A549 (cell line): ENCODE measurements at regions not wholly inside any gene's neighbourhood (a gene's known extent, or its start where the extent isn't known, plus 50 kb on each side); places are given as distances from the start of the nearest gene placed in this dataset.

Source experiments
- ATAC-seq, 2 experiments: fragments of 200-7000 bp in 1 of 2; fragments of >200 bp in 1 of 2; cut with Nextera tagmentation in 1 of 2; cut with Tn5 transposase in 1 of 2; 3 replicates each; pipeline versions ENCODE4 v1.8.0 to v1.9.1; 2018 to 2020; ENCODE audit warnings: mild to moderate bottlenecking in 1 of 2, moderate library complexity in 1 of 2
- CTCF ChIA-PET: fragments of 300-600 bp; sonication (Branson Sonifier 250); formaldehyde crosslinking; extraction: SDS; loops from one replicate; lab custom pipeline; 2021; ENCODE audit warnings: antibody characterized with exemption, inconsistent platforms; lab: Yijun Ruan, JAX
- POLR2A ChIA-PET: fragments of 350-600 bp; formaldehyde crosslinking; extraction: SDS; loops from one replicate; lab custom pipeline; 2021; ENCODE audit warnings: antibody characterized with exemption, inconsistent platforms; lab: Yijun Ruan, JAX
- DNase-seq, 2 experiments: peaks; one replicate each; pipeline versions ENCODE4 v3.0.0 to v3.0.0-alpha.2; 2011 to 2016; ENCODE audit warnings: low read depth in 1 of 2, low spot score in 1 of 2
- FAIRE-seq: peaks from 2 replicates; lab custom pipeline; 2011; peaks lifted over from hg19 to GRCh38; lab: Jason Lieb, UNC
- H3K27ac ChIP-seq, 2 experiments: fragments of >200 bp; sonication (Bioruptor Twin); formaldehyde crosslinking; 3 replicates each; pipeline ENCODE4 v1.5.1; 2016 to 2017
- H3K4me1 ChIP-seq: fragments of >200 bp; sonication (Bioruptor Twin); formaldehyde crosslinking; 3 replicates; pipeline ENCODE4 v1.6.1; 2016
- H3K4me2 ChIP-seq: fragments of >200 bp; sonication (Bioruptor Twin); formaldehyde crosslinking; 3 replicates; pipeline ENCODE4 v1.6.1; 2016
- H3K4me3 ChIP-seq: fragments of >200 bp; sonication (Bioruptor Twin); formaldehyde crosslinking; 3 replicates; pipeline ENCODE4 v1.5.1; 2016
- H3K9me3 ChIP-seq: fragments of >200 bp; sonication (Bioruptor Twin); formaldehyde crosslinking; 3 replicates; pipeline ENCODE4 v1.6.1; 2016
- BHLHE40 ChIP-seq: IDR thresholded peaks from 2 replicates; pipeline ENCODE4 v1.6.1; 2012; ENCODE audit warnings: low read depth, low read length, inconsistent platforms
- CBX2 ChIP-seq: fragments of 200-600 bp; sonication (generic); IDR thresholded peaks from 2 replicates; pipeline ENCODE4 v1.6.1; 2016; ENCODE audit warnings: low read depth, mild to moderate bottlenecking, borderline replicate concordance
- CTCF ChIP-seq: fragments of >200 bp; sonication (Bioruptor Twin); formaldehyde crosslinking; IDR thresholded peaks from 3 replicates; pipeline ENCODE4 v1.5.1; 2016
- EP300 ChIP-seq, 2 experiments: fragments of >200 bp; sonication (Bioruptor Twin); formaldehyde crosslinking; IDR thresholded peaks; 2 replicates in 1 of 2; 3 replicates in 1 of 2; pipeline ENCODE4 v1.6.1; 2016 to 2017
- ESRRA ChIP-seq: fragments of 150-350 bp; IDR thresholded peaks from 2 replicates; pipeline ENCODE4 v1.6.1; 2014; ENCODE audit warnings: mild to moderate bottlenecking, low read length, borderline replicate concordance
- FOSL2 ChIP-seq, 2 experiments: fragments of 450-650 bp in 1 of 2; fragments of >200 bp in 1 of 2; sonication (Bioruptor Twin) in 1 of 2; formaldehyde crosslinking; IDR thresholded peaks; 2 replicates each; pipeline versions ENCODE4 v1.5.0 to v1.6.1; 2016 to 2020; ENCODE audit warnings: mild to moderate bottlenecking in 1 of 2, moderate library complexity in 1 of 2
- FOXS1 ChIP-seq: fragments of 250-450 bp; sonication (Bioruptor Pico); IDR thresholded peaks from 2 replicates; pipeline ENCODE4 v1.5.0; 2020; ENCODE audit warnings: mild to moderate bottlenecking, moderate library complexity
- HEYL ChIP-seq: fragments of 250-450 bp; sonication (Bioruptor Pico); IDR thresholded peaks from 2 replicates; pipeline ENCODE4 v1.8.0; 2021; ENCODE audit warnings: mild to moderate bottlenecking, moderate library complexity
- HMGXB4 ChIP-seq: fragments of 250-450 bp; sonication (Bioruptor Pico); IDR thresholded peaks from 2 replicates; pipeline ENCODE4 v1.5.0; 2021; ENCODE audit warnings: mild to moderate bottlenecking, moderate library complexity, borderline replicate concordance
- HOXA7 ChIP-seq: fragments of 250-450 bp; sonication (Bioruptor Pico); IDR thresholded peaks from 2 replicates; pipeline ENCODE4 v1.5.0; 2020; ENCODE audit warnings: mild to moderate bottlenecking, moderate library complexity
- HOXB5 ChIP-seq: fragments of 250-450 bp; sonication (Bioruptor Pico); IDR thresholded peaks from 2 replicates; pipeline ENCODE4 v1.5.0; 2020; ENCODE audit warnings: mild to moderate bottlenecking, moderate library complexity
- KDM5A ChIP-seq: fragments of 200-600 bp; sonication (generic); IDR thresholded peaks from 2 replicates; pipeline ENCODE4 v1.6.1; 2016; ENCODE audit warnings: antibody characterized with exemption, mild to moderate bottlenecking
- MAFK ChIP-seq: fragments of 450-650 bp; IDR thresholded peaks from 2 replicates; pipeline ENCODE4 v1.6.1; 2014; ENCODE audit not compliant: partially characterized antibody
- MYC ChIP-seq: IDR thresholded peaks from 2 replicates; pipeline ENCODE4 v1.6.1; 2012; ENCODE audit warnings: mild to moderate bottlenecking, inconsistent platforms, low read length, improper control_type of control experiment, borderline replicate concordance
- NFE2L2 ChIP-seq: fragments of 150-350 bp; conservative IDR thresholded peaks from 2 replicates; pipeline ENCODE4 v1.6.1; 2014; ENCODE audit warnings: low read length
- PBX3 ChIP-seq: IDR thresholded peaks from 2 replicates; pipeline ENCODE4 v1.6.1; 2012
- PHF8 ChIP-seq: fragments of 200-600 bp; sonication (generic); IDR thresholded peaks from 2 replicates; pipeline ENCODE4 v1.6.1; 2016; ENCODE audit warnings: low read depth, mild to moderate bottlenecking, antibody characterized with exemption, moderate library complexity, borderline replicate concordance
- POLR2AphosphoS2 ChIP-seq: conservative IDR thresholded peaks from 2 replicates; pipeline ENCODE4 v1.6.1; 2012; ENCODE audit warnings: low read length, improper control_type of control experiment, inconsistent platforms
- RARB ChIP-seq: fragments of 250-450 bp; sonication (Bioruptor Pico); IDR thresholded peaks from 2 replicates; pipeline ENCODE4 v1.8.0; 2021; ENCODE audit warnings: mild to moderate bottlenecking, moderate library complexity
- SMC3 ChIP-seq: fragments of >200 bp; sonication (Bioruptor Twin); formaldehyde crosslinking; IDR thresholded peaks from 3 replicates; pipeline ENCODE4 v1.6.1; 2018; ENCODE audit warnings: inconsistent platforms
- SREBF2 ChIP-seq: fragments of 450-650 bp; IDR thresholded peaks from 2 replicates; pipeline ENCODE4 v1.6.1; 2014; ENCODE audit warnings: mild to moderate bottlenecking, moderate library complexity
- TFCP2L1 ChIP-seq: fragments of 250-450 bp; sonication (Bioruptor Pico); IDR thresholded peaks from 2 replicates; pipeline ENCODE4 v1.5.0; 2021; ENCODE audit warnings: mild to moderate bottlenecking
- USF2 ChIP-seq: fragments of 450-650 bp; IDR thresholded peaks from 2 replicates; pipeline ENCODE4 v1.6.1; 2014; ENCODE audit warnings: antibody characterized with exemption
- ZFP36 ChIP-seq: fragments of 450-650 bp; IDR thresholded peaks from 2 replicates; pipeline ENCODE4 v1.6.1; 2014; ENCODE audit warnings: borderline replicate concordance; ENCODE audit not compliant: partially characterized antibody
- whole genome bisulfite sequencing: methylation state at CpG from one replicate; pipeline ENCODE4 v1.1.6; 2017; ENCODE audit errors: missing lambda C conversion rate; 5-methylcytosine and 5-hydroxymethylcytosine counted together
- TF ChIP-seq, protein P1 (sequence below): fragments of >200 bp; sonication (Bioruptor Twin); formaldehyde crosslinking; IDR thresholded peaks from 2 replicates; pipeline ENCODE4 v1.6.1; 2016

DNA sequence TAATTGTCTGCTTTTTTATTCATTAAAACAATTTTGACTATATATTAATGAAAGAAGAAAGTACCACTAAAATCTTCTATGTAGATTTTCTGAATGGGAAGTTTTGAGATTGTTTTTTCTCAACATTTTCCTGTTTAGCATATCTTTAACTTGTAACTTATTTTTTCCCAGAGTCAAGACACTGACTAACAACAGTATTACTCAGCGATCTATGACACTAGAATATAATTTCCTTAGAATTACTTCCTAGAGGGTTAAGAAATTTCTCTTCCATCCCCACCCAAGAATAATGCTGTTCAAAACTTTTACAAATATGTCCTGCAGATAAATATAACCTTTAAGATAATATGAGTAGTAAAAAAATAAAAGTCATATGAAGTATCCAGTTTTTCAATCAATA is 218.2 kb upstream of the NR5A2 start:
- FAIRE-seq (no peak), DNase-seq (no peak), ATAC-seq (no peak)
- Histone ChIP-seq H3K4me1 (peaks cover 32% of the 10 kb centered on the region), H3K9me3 (no peaks in the 10 kb centered on the region), H3K27ac (peak overlapping the region; percentile 52 to 72; a peak in 5 of 6 replicates), H3K4me3 (no peak overlapping the region)
- WGBS, result 23% methylated on average over 1 of the region's 1 CpG
- POLR2A ChIA-PET, result no interaction called here
- CTCF ChIA-PET, result no interaction called here
- TF ChIP-seq NFE2L2 (no peak), TFCP2L1 (no peak), FOXS1 (CRISPR knock-in tag) (no peak), BHLHE40 (no peak), HOXB5 (no peak), EP300 (IDR thresholded peaks at IDR 0.05) (no peak), POLR2AphosphoS2 (no peak), SMC3 (no peak), ESRRA (no peak), CTCF (no peak), MYC (no peak), HMGXB4 (CRISPR knock-in tag) (no peak), CBX2 (no peak), PHF8 (no peak), USF2 (no peak), HOXA7 (no peak), FOSL2 (IDR thresholded peaks at IDR 0.05) (no peak), FOSL2 (CRISPR knock-in tag; IDR thresholded peaks at IDR 0.05) (no peak)
- TF ChIP-seq, protein P1, sequence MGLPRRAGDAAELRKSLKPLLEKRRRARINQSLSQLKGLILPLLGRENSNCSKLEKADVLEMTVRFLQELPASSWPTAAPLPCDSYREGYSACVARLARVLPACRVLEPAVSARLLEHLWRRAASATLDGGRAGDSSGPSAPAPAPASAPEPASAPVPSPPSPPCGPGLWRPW, result no peak
- TF ChIP-seq, all 56 proteins: peak for 0
- H3K4me2 ChIP-seq, result peak overlapping the region; percentile 40

DNA sequence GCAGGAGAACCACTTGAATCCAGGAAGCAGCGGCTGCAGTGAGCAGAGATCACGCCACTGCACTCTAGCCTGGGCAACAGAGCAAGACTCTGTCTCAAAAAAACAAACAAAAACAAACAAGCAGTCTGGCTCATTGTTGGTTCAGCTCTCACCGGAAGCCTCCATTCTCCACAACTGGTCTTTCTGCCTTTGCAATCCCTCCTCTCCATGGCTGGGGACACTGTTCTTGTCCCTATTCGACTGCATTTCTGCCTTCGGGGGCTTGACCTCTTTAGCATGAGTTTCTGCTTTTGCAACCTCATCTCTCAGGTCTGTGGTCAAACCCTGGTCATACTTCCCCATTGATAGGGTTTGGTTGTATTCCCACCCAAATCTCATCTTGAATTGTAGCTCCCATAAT is 216.3 kb upstream of the NR5A2 start:
- Histone ChIP-seq H3K27ac (peak overlapping the region in 1 of 2 experiments; percentile 72; a peak in 3 of 6 replicates), H3K9me3 (no peaks in the 10 kb centered on the region), H3K4me3 (no peak overlapping the region), H3K4me2 (no peak overlapping the region), H3K4me1 (peaks cover 32% of the 10 kb centered on the region)
- no peak for DNase-seq
- ATAC-seq, result no peak
- CTCF ChIA-PET, result interaction anchor here (0.7 to 1.4 kb wide), 3 partner anchors 39 to 748 kb away, joined by 3 read pairs; no protein-coding TSS in a partner anchor
- no peak for FAIRE-seq
- 90% methylated on average over 5 of the region's 5 CpGs for WGBS
- TF ChIP-seq HEYL (CRISPR knock-in tag), result no peak
- TF ChIP-seq SMC3, result no peak
- TF ChIP-seq KDM5A, result no peak
- no peak for TF ChIP-seq SREBF2
- no peak for TF ChIP-seq BHLHE40
- TF ChIP-seq PBX3, result no peak
- TF ChIP-seq MAFK, result no peak
- no peak for TF ChIP-seq ZFP36
- TF ChIP-seq RARB (CRISPR knock-in tag), result no peak
- POLR2A ChIA-PET, result no interaction called here
